SHP77 treated with DMSO at 0.1 percent for 48 hours (cell line): ENCODE measurements at regions not wholly inside any gene's neighbourhood (a gene's known extent, or its start where the extent isn't known, plus 50 kb on each side); places are given as distances from the start of the nearest gene placed in this dataset.
"Not testable (repeated sequence)": the region's sequence is repeated elsewhere in the genome, so short reads cannot be mapped to it uniquely, and the experiment has no call there.

Experiments
- DNase-seq: peaks from one replicate; lab custom pipeline; 2025; lab: John Stamatoyannopoulos, UW

DNA sequence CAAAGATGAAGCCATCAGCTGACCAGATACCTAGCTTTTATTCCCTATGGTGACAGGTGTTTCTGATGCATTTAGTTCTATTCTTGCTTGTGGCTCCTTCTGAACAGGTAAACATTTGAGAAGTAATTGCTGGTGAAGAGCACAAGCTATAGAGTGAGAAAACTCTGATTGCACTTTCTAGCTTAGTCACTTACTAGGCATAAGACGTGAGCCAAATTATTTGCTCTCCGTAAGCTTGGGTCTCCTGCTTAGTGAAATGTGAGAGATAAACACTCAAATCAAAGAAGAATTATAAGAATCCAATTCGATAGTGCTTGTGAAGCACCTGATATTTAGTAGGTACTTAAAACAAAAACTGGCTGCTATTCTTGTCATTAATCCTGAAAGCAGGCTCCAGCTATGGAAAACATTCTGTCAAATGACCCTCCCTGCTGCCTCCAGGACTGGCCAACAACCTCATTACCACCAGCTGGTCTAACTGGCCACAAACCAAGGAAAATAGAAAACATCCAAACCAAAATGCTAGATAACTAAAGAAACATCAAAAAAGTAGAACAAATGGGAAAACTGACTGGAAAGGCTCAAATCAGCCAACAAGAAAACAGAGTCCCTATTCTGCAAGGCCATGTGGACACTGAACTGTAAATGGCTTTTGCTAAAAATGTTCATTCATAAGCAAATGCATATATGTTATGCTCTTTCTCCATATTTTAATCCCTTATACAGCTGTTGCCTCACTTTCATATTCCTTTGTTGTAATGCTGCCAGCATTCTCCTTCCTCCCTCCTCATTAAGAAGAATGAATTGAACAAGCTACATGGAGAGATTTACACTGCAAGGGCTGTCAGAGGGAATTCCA lies 616.1 kb downstream of the DTWD2 start:
- DNase-seq, result no peak

GRCh38 chr5:118366429-118366828 lies 621.9 kb downstream of the DTWD2 start:
- DNase-seq, result no peak

- DNase-seq, result no peak
These were observed 622.6 kb downstream of the DTWD2 start for GRCh38 chr5:118365718-118366117.

GRCh38 chr5:118354797-118355196 lies 633.5 kb downstream of the DTWD2 start:
- DNase-seq, result no peak

- no peak for DNase-seq
These were observed 634.4 kb downstream of the DTWD2 start for GRCh38 chr5:118353970-118354369.

GRCh38 chr5:118336468-118336867 lies 651.9 kb downstream of the DTWD2 start:
- no peak for DNase-seq

- no peak for DNase-seq
These were observed 661.0 kb downstream of the DTWD2 start for GRCh38 chr5:118327389-118327788.

GRCh38 chr5:118326481-118327045 lies 661.8 kb downstream of the DTWD2 start:
- no peak for DNase-seq

GRCh38 chr5:118325931-118326330 lies 662.4 kb downstream of the DTWD2 start:
- DNase-seq, result no peak

DNA sequence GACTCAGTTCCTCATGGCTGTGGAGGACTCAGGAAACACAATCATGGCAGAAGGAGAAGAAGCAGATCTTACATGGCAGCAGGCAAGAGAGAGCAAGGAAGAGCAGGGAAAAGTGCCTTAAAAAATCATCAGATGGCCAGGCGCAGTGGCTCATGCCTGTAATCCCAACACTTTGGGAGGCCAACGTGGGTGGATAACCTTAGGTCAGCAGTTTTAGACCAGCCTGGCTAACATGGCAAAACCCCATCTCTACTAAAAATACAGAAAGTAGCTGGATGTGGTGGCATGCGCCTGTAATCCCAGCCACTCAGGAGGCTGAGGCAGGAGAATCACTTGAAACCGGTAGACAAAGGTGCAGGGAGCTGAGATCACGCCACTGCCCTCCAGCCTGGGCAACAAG lies 664.6 kb downstream of the DTWD2 start:
- not testable (repeated sequence) for DNase-seq

- DNase-seq, result no peak
These were observed 667.3 kb downstream of the DTWD2 start for GRCh38 chr5:118321081-118321480.

GRCh38 chr5:118320121-118320520 lies 668.2 kb downstream of the DTWD2 start:
- no peak for DNase-seq

GRCh38 chr5:118314931-118315330 lies 673.4 kb downstream of the DTWD2 start:
- no peak for DNase-seq

DNA sequence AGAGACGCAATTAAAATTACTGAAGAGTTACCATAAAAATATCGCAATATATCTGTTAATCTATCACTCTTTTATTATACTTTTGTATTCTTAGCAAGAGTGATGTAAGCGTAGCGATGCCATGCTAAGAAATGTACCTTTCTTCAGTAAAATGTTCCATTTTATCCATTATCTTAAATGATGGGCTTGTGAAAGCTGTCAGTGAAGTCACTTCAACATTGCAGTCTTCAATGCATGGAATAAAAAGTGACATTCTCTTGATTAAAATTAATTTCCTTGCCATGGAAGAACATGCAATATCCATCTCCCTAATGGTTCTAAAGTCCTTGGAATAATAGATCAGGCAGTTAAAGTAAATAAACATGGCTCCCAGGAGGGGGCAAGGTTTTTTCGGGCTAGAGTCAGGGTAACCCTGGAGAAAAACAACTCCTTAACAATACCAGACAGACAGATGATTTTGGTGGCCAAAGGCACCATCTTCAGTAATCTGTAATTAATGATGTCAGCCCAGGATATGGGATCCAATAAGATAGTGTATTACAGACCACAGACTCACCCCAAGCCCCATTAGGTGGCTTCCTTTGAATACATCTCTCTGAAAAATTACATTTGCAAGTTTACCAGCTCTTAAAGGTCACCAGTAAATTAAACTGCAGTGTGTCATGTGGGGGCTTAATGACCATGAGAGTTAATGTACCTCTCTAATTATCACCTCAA lies 677.1 kb downstream of the DTWD2 start:
- DNase-seq, result no peak

- DNase-seq, result no peak
These were observed 677.9 kb downstream of the DTWD2 start for GRCh38 chr5:118310401-118310800.

DNA sequence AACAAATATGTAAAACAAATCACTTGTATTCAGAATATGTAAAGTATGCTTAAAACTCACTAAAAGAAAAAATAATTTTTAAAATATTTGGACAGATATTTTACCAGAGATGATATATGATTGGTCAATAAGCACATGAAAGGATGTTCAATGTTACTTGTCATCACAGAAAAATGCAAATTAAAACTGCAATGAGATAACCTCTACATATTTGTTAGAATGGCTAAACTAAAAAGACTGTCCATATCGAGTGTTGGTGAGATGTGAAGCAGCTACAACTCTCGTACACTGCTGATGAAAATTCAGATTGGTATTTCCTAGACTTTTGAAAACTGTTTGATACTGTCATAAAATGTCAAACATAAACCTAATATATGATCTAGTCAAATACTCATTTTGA lies 685.1 kb downstream of the DTWD2 start:
- no peak for DNase-seq

GRCh38 chr5:118302786-118303185 lies 685.6 kb downstream of the DTWD2 start:
- no peak for DNase-seq

DNA sequence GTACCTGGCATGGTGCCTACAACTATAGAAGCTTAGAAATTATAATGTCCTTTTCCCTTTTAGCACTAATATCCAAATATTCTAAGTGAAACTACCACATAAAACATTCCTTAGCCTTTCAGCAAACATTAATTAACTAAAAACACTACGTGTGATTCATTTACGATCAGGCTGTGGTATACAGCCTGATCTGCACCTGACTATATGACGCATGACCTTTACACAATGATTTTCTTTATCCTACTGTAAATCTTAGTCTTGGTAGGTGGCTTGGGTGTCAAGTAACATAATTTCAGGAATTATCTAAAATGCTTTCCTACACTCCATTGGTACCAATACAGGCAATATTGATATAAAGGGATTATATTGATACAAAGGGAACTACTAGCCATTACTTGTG lies 686.7 kb downstream of the DTWD2 start:
- DNase-seq, result no peak

- no peak for DNase-seq
These were observed 693.3 kb downstream of the DTWD2 start for GRCh38 chr5:118295045-118295444.

DNA sequence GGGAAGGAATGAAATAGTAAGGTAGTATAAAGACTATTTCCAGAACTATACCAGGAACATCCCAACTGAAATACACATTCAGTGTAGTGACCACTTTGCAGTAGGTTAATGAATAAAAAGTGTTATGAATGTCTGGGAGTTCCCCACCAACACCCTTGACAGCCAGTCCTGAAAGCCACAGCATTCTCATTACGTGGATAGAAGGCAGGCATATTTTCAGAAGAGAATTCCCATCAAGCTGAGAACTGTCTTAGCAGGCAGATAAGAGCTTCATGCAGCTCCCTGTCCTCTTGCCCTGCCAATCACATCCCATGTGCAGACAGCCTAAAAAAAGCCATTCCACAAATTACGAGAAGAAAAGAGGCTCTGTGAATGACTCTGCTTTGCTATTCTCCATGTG lies 695.0 kb downstream of the DTWD2 start:
- no peak for DNase-seq

- DNase-seq, result no peak
These were observed 698.1 kb downstream of the DTWD2 start for GRCh38 chr5:118290204-118290603.

DNA sequence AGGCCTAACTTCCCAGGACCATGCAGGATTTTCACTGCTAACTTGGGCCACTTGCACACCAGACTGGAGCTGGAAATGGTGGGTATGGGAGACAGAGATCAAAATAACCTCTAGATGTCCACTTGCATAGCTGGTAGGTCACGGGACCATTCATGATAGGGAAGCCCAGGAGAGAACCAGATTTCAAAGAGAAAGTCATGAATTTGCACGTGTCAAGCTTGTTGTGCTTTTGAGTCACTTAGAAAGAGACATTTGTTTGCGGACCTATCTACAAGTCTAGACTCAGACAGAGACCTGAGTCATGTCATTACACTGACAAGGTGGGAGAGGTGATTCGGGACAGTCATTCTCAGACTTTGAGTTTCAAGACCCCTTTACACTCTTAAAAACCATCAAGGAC lies 704.1 kb downstream of the DTWD2 start:
- DNase-seq, result not testable (repeated sequence)

- not testable (repeated sequence) for DNase-seq
These were observed 705.8 kb downstream of the DTWD2 start for GRCh38 chr5:118282480-118283038.
